GM12865 (cell line): ENCODE measurements at regions not wholly inside any gene's neighbourhood (a gene's known extent, or its start where the extent isn't known, plus 50 kb on each side); places are given as distances from the start of the nearest gene placed in this dataset.

Experiments used
- DNase-seq: peaks from one replicate; pipeline ENCODE4 v3.0.0; 2010; ENCODE audit warnings: low read depth
- H3K4me3 ChIP-seq: 2 replicates; pipeline ENCODE4 v1.5.1; 2011; ENCODE audit warnings: mild to moderate bottlenecking, low read depth, low read length, control low read depth
- TF ChIP-seq, protein P1 (sequence below): IDR thresholded peaks from 2 replicates; pipeline ENCODE4 v1.5.1; 2011; ENCODE audit warnings: low read length, control low read depth, low read depth, inconsistent platforms; ENCODE audit not compliant: insufficient read depth; ENCODE audit errors: missing control alignments

DNA sequence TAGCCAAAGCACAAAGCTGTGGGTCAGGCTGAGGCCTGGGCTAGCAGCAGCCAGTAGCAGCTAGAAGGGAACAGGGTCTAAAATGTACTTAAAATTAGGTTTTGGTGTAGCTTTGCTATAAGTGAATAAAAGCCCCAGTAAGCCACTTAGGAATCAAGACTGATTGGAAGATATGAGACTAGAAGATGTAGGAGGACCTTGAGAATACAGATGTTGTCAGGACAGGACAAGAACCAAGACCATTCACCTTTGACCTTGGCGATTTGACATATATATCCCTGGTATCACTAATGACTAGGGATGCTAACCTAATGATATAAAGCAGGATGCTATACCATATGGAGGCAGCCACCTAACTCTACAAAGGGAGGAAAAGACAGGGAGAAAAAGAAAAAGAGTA, 238.1 kb downstream of the FBXO8 start:
- DNase-seq, result no peak
- TF ChIP-seq, protein P1, sequence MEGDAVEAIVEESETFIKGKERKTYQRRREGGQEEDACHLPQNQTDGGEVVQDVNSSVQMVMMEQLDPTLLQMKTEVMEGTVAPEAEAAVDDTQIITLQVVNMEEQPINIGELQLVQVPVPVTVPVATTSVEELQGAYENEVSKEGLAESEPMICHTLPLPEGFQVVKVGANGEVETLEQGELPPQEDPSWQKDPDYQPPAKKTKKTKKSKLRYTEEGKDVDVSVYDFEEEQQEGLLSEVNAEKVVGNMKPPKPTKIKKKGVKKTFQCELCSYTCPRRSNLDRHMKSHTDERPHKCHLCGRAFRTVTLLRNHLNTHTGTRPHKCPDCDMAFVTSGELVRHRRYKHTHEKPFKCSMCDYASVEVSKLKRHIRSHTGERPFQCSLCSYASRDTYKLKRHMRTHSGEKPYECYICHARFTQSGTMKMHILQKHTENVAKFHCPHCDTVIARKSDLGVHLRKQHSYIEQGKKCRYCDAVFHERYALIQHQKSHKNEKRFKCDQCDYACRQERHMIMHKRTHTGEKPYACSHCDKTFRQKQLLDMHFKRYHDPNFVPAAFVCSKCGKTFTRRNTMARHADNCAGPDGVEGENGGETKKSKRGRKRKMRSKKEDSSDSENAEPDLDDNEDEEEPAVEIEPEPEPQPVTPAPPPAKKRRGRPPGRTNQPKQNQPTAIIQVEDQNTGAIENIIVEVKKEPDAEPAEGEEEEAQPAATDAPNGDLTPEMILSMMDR, result no peak

DNA sequence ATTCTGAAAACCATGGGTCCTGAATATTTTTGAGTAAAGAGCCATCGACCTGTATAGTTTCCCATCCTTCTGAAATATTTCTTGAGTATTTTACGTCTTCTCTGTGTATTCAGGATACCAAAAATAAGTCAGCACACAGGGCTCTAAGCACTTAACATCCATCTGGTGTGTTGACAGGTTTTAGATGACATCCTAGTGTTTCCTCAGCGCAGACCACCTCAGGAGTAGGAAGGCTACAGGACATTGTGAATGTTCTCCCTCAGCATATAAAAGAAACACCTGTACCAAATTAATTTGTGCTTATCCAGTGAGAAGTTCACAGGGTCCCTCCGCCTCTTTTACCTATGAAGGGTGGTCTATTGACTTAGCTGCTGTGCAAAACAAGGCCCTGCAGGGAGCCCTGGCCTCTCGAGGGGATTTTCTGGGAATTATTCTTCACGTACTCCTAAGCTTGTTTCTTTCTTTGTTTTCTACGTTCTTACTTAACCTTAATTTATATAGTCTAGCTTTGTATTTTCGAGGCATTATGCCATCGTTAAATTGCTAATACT, 241.8 kb downstream of the FBXO8 start:
- TF ChIP-seq, protein P1, result no peak
- no peak overlapping the region for H3K4me3 ChIP-seq
- no peak for DNase-seq

More for the DNA sequence above, 238.1 kb downstream of the FBXO8 start:
- H3K4me3 ChIP-seq, result no peak overlapping the region

DNA sequence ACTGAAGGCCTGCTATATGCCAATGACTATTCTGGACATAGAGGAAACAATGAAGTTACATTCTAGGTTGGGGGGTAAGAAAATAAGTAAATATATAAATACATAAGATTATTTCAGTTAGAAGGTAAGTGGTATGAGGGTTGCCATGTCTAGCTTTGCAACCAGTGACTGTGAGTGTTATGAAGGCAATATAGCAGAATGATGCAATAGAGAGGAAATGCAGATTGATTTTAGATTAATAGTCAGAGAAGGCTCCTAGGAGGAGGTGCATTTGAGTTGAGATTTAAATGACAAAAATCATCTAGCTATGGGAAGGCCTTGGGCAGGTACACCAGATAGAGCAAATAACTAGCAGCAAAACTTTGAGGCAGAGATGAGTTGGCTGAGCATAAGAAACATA, 243.2 kb downstream of the FBXO8 start:
- TF ChIP-seq, protein P1, result no peak
- H3K4me3 ChIP-seq, result no peak overlapping the region
- no peak for DNase-seq

DNA sequence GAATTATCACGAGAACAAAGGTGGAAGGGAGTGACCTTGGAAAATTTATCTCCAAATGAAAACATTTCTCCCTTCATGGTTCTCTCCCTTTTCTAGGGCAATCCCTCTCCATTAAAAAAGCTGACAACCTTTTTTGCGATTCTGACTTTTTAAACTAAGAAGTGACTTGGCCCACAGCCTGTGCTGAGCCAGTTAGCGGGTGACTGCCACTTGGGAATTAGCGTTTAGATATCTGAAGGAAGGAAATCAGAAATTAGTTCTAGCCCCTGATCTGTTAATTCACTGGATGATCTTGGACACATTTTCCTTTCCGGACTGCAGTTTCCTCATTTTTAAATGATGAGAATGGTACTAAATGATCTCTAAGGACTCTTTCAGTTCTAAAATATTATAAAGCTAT, 245.0 kb downstream of the FBXO8 start:
- TF ChIP-seq, protein P1, result no peak
- H3K4me3 ChIP-seq, result no peak overlapping the region
- no peak for DNase-seq

GRCh38 chr4:174037631-174038030, 245.8 kb downstream of the FBXO8 start:
- H3K4me3 ChIP-seq, result no peak overlapping the region
- TF ChIP-seq, protein P1, result no peak
- DNase-seq, result no peak

- TF ChIP-seq, protein P1, result no peak
- H3K4me3 ChIP-seq, result no peak overlapping the region
- no peak for DNase-seq
These were observed 246.4 kb downstream of the FBXO8 start for GRCh38 chr4:174037049-174037448.

DNA sequence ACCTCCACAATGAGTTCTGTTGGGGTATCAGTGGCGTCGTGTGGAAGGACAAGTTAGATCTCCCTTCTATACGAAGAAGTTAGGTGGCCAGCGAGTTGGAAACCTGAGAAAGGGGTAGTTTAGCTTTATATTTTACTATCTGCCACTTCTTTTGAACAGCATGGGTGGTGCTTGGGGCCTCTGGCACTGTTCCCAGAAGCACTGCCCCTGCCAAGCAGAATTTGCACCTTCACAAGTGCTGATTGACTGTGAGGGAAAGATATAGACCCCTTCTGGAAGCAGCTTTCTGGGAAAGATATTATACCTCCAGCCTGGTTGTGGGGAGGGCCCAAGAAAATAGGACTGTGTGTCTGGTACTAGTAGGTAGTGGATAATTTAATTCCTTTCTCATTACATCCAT, 246.9 kb downstream of the FBXO8 start:
- TF ChIP-seq, protein P1, result no peak
- no peak for DNase-seq
- no peak overlapping the region for H3K4me3 ChIP-seq
